Type B pancreatic cell (in vitro differentiated cells): ENCODE measurements at regions not wholly inside any gene's neighbourhood (a gene's known extent, or its start where the extent isn't known, plus 50 kb on each side); places are given as distances from the start of the nearest gene placed in this dataset.

Experiments
- DNase-seq: peaks from one replicate; pipeline ENCODE4 v3.0.0; 2021; ENCODE audit warnings: mixed read lengths; ENCODE audit not compliant: unreplicated experiment; ENCODE audit errors: extremely low spot score
- H3K27ac Mint-ChIP-seq: 2 replicates; pipeline ENCODE4 v1.8.0; 2021; ENCODE audit warnings: mild to moderate bottlenecking, mixed read lengths
- H3K27me3 Mint-ChIP-seq: 2 replicates; pipeline ENCODE4 v1.8.0; 2021; ENCODE audit warnings: mixed read lengths
- H3K36me3 Mint-ChIP-seq: 2 replicates; pipeline ENCODE4 v1.8.0; 2021; ENCODE audit warnings: mixed read lengths
- H3K4me1 Mint-ChIP-seq: one replicate; pipeline ENCODE4 v1.8.0; 2021; ENCODE audit warnings: mixed read lengths; ENCODE audit not compliant: unreplicated experiment
- H3K4me3 Mint-ChIP-seq: 2 replicates; pipeline ENCODE4 v1.8.0; 2021; ENCODE audit warnings: mild to moderate bottlenecking, mixed read lengths
- H3K9me3 Mint-ChIP-seq: 2 replicates; pipeline ENCODE4 v1.8.0; 2021; ENCODE audit warnings: mixed read lengths
- CTCF ChIP-seq: fragments of 200-600 bp; sonication (generic); conservative IDR thresholded peaks from 2 replicates; pipeline ENCODE4 v1.5.0; 2021; ENCODE audit warnings: antibody characterized with exemption, mild to moderate bottlenecking

GRCh38 chr5:40240111-40240510 is 439.6 kb upstream of the PTGER4 start:
- Mint-ChIP-seq H3K27ac (no peak overlapping the region), H3K4me1 (no peaks in the 10 kb centered on the region), H3K9me3 (peaks cover 9% of the 10 kb centered on the region), H3K4me3 (no peak overlapping the region), H3K36me3 (no peaks in the 10 kb centered on the region), H3K27me3 (no peaks in the 10 kb centered on the region)
- TF ChIP-seq CTCF: no peak
- no peak for DNase-seq

- H3K27ac Mint-ChIP-seq: no peak overlapping the region
- H3K27me3 Mint-ChIP-seq: no peaks in the 10 kb centered on the region
Observed at GRCh38 chr5:40238066-40238745, 441.5 kb upstream of the PTGER4 start.

GRCh38 chr5:40235471-40236400 is 444.0 kb upstream of the PTGER4 start:
- no peak overlapping the region for H3K4me3 Mint-ChIP-seq
- no peak overlapping the region for H3K27ac Mint-ChIP-seq
- H3K9me3 Mint-ChIP-seq: peaks cover 8% of the 10 kb centered on the region
- no peak for TF ChIP-seq CTCF
- no peaks in the 10 kb centered on the region for H3K27me3 Mint-ChIP-seq
- H3K36me3 Mint-ChIP-seq: no peaks in the 10 kb centered on the region
- no peak for DNase-seq
- H3K4me1 Mint-ChIP-seq: no peaks in the 10 kb centered on the region

More at GRCh38 chr5:40238066-40238745, 441.5 kb upstream of the PTGER4 start:
- Mint-ChIP-seq H3K9me3 (peaks cover 9% of the 10 kb centered on the region), H3K4me1 (no peaks in the 10 kb centered on the region), H3K36me3 (no peaks in the 10 kb centered on the region), H3K4me3 (no peak overlapping the region)
- DNase-seq: no peak
- TF ChIP-seq CTCF: no peak

GRCh38 chr5:40233268-40233667 is 446.4 kb upstream of the PTGER4 start:
- DNase-seq: no peak
- H3K4me3 Mint-ChIP-seq: no peak overlapping the region
- no peaks in the 10 kb centered on the region for H3K36me3 Mint-ChIP-seq
- H3K4me1 Mint-ChIP-seq: no peaks in the 10 kb centered on the region
- no peaks in the 10 kb centered on the region for H3K27me3 Mint-ChIP-seq
- peaks cover 3% of the 10 kb centered on the region for H3K9me3 Mint-ChIP-seq
- H3K27ac Mint-ChIP-seq: no peak overlapping the region
- no peak for TF ChIP-seq CTCF

- DNase-seq: no peak
- Mint-ChIP-seq H3K27me3 (no peaks in the 10 kb centered on the region), H3K9me3 (no peaks in the 10 kb centered on the region), H3K4me1 (no peaks in the 10 kb centered on the region), H3K4me3 (no peak overlapping the region), H3K36me3 (no peaks in the 10 kb centered on the region), H3K27ac (no peak overlapping the region)
- TF ChIP-seq CTCF: no peak
Observed at GRCh38 chr5:40227931-40228330, 451.8 kb upstream of the PTGER4 start.
